Suprapubic skin (tissue), 4 donors: ENCODE measurements at regions not wholly inside any gene's neighbourhood (a gene's known extent, or its start where the extent isn't known, plus 50 kb on each side); places are given as distances from the start of the nearest gene placed in this dataset.

Source experiments
- DNase-seq, 2 donors: peaks; one replicate each; pipeline ENCODE4 v3.0.0-alpha.2; 2019; ENCODE audit warnings: low spot score in 2 of 2
- H3K27ac ChIP-seq: fragments of 200-600 bp; sonication (generic); one replicate; pipeline ENCODE4 v1.5.1; 2019
- H3K27me3 ChIP-seq: fragments of 200-600 bp; sonication (generic); one replicate; pipeline ENCODE4 v1.5.1; 2019
- H3K36me3 ChIP-seq: fragments of 200-600 bp; sonication (generic); one replicate; pipeline ENCODE4 v1.5.1; 2019
- H3K4me1 ChIP-seq: fragments of 200-600 bp; sonication (generic); one replicate; pipeline ENCODE4 v1.5.1; 2019
- H3K4me3 ChIP-seq: fragments of 200-600 bp; sonication (generic); one replicate; pipeline ENCODE4 v1.5.1; 2019; ENCODE audit warnings: mild to moderate bottlenecking
- H3K9me3 ChIP-seq: fragments of 200-600 bp; sonication (generic); one replicate; pipeline ENCODE4 v1.5.1; 2019
- CTCF ChIP-seq, 2 donors: fragments of 200-600 bp in 1 of 2; fragments of 450-650 bp in 1 of 2; sonication (generic) in 1 of 2; IDR thresholded peaks; one replicate each; pipeline ENCODE4 v1.5.1; 2016 to 2019; ENCODE audit warnings: antibody characterized with exemption in 2 of 2, mild to moderate bottlenecking in 1 of 2, moderate library complexity in 1 of 2
- EP300 ChIP-seq: sonication (generic); formaldehyde crosslinking; IDR thresholded peaks from one replicate; pipeline ENCODE4 v1.6.1; 2017; ENCODE audit warnings: antibody characterized with exemption
- POLR2A ChIP-seq, 2 donors: fragments of 450-650 bp; IDR thresholded peaks; one replicate each; pipeline ENCODE4 v1.6.1; 2017; ENCODE audit warnings: antibody characterized with exemption in 2 of 2, mild to moderate bottlenecking in 2 of 2, moderate library complexity in 2 of 2
- POLR2AphosphoS5 ChIP-seq, 3 donors: sonication (generic); formaldehyde crosslinking; IDR thresholded peaks; one replicate each; pipeline ENCODE4 v1.6.1; 2017; ENCODE audit warnings: antibody characterized with exemption in 3 of 3
- WGBS: methylation state at CpG from one replicate; pipeline ENCODE4 v1.1.5; 2018; 5-methylcytosine and 5-hydroxymethylcytosine counted together

GRCh38 chr3:147775411-147775810, 366.2 kb downstream of the ZIC1 start:
- no peaks in the 10 kb centered on the region for H3K9me3 ChIP-seq
- 77% methylated on average over 2 of the region's 2 CpGs for WGBS
- no peaks in the 10 kb centered on the region for H3K4me1 ChIP-seq
- no peaks in the 10 kb centered on the region for H3K36me3 ChIP-seq
- no peak for TF ChIP-seq EP300
- no peak for TF ChIP-seq CTCF (IDR thresholded peaks at IDR 0.05)
- no peak for TF ChIP-seq POLR2AphosphoS5 (IDR thresholded peaks at IDR 0.05)
- TF ChIP-seq POLR2A (IDR thresholded peaks at IDR 0.05), result no peak
- no peaks in the 10 kb centered on the region for H3K27me3 ChIP-seq
- H3K4me3 ChIP-seq, result no peak overlapping the region
- DNase-seq, result no peak
- no peak overlapping the region for H3K27ac ChIP-seq

- Histone ChIP-seq H3K36me3 (no peaks in the 10 kb centered on the region), H3K27me3 (no peaks in the 10 kb centered on the region), H3K4me1 (no peaks in the 10 kb centered on the region), H3K9me3 (no peaks in the 10 kb centered on the region), H3K27ac (no peak overlapping the region), H3K4me3 (no peak overlapping the region)
- TF ChIP-seq EP300 (no peak), CTCF (IDR thresholded peaks at IDR 0.05) (no peak), POLR2A (IDR thresholded peaks at IDR 0.05) (no peak), POLR2AphosphoS5 (IDR thresholded peaks at IDR 0.05) (no peak)
- WGBS, result 72% methylated on average over 4 of the region's 4 CpGs
- DNase-seq, result no peak
Measured at GRCh38 chr3:147775816-147776530, 366.8 kb downstream of the ZIC1 start.

- WGBS, result 50% methylated on average over 2 of the region's 2 CpGs
- no peak overlapping the region for H3K4me3 ChIP-seq
- H3K4me1 ChIP-seq, result no peaks in the 10 kb centered on the region
- peaks cover 3% of the 10 kb centered on the region for H3K9me3 ChIP-seq
- no peak overlapping the region for H3K27ac ChIP-seq
- no peak for DNase-seq
- H3K36me3 ChIP-seq, result no peaks in the 10 kb centered on the region
- TF ChIP-seq POLR2AphosphoS5 (IDR thresholded peaks at IDR 0.05) (no peak), CTCF (IDR thresholded peaks at IDR 0.05) (no peak), POLR2A (IDR thresholded peaks at IDR 0.05) (no peak), EP300 (no peak)
- no peaks in the 10 kb centered on the region for H3K27me3 ChIP-seq
Measured at GRCh38 chr3:147793841-147794240, 384.7 kb downstream of the ZIC1 start.

DNA sequence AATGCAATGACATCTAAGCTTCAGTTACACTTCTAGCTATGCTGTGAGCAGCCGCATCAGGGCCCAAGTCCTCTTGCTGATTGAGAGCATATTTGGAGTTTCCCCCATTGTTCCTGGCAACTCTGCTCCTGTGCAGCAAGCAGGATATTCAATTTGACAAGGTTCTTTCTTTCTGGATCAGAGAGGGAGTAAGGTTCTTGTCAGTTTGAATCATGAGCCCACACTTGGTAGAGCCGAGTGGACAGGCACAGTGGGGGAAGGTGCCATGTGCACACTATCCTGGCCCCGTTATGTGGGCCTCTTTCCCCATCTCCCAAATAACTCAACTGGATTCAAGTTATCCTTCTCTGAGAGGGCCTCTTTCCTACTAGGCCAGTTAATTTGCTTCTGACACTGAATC, 385.4 kb downstream of the ZIC1 start:
- H3K27ac ChIP-seq, result no peak overlapping the region
- no peak for DNase-seq
- no peaks in the 10 kb centered on the region for H3K36me3 ChIP-seq
- peaks cover 3% of the 10 kb centered on the region for H3K9me3 ChIP-seq
- no peak for TF ChIP-seq POLR2A (IDR thresholded peaks at IDR 0.05)
- no peak for TF ChIP-seq EP300
- no peak for TF ChIP-seq CTCF (IDR thresholded peaks at IDR 0.05)
- no peak for TF ChIP-seq POLR2AphosphoS5 (IDR thresholded peaks at IDR 0.05)
- no peaks in the 10 kb centered on the region for H3K4me1 ChIP-seq
- no peak overlapping the region for H3K4me3 ChIP-seq
- no peaks in the 10 kb centered on the region for H3K27me3 ChIP-seq
- 88% methylated on average over 3 of the region's 3 CpGs for WGBS

GRCh38 chr3:147795418-147795817, 386.3 kb downstream of the ZIC1 start:
- Histone ChIP-seq H3K36me3 (no peaks in the 10 kb centered on the region), H3K4me3 (no peak overlapping the region), H3K9me3 (peaks cover 3% of the 10 kb centered on the region), H3K27ac (no peak overlapping the region), H3K4me1 (no peaks in the 10 kb centered on the region), H3K27me3 (no peaks in the 10 kb centered on the region)
- no peak for DNase-seq
- WGBS, result 44% methylated on average over 1 of the region's 1 CpG
- TF ChIP-seq EP300, result no peak
- TF ChIP-seq POLR2AphosphoS5 (IDR thresholded peaks at IDR 0.05), result no peak
- no peak for TF ChIP-seq CTCF (IDR thresholded peaks at IDR 0.05)
- TF ChIP-seq POLR2A (IDR thresholded peaks at IDR 0.05), result no peak
